GM18909 (cell line): ENCODE measurements at regions not wholly inside any gene's neighbourhood (a gene's known extent, or its start where the extent isn't known, plus 50 kb on each side); places are given as distances from the start of the nearest gene placed in this dataset.
"Not testable (repeated sequence)": the region's sequence is repeated elsewhere in the genome, so short reads cannot be mapped to it uniquely, and the experiment has no call there.

Experiments used
- ATAC-seq: cut with Tn5 transposase; IDR thresholded peaks from one replicate; pipeline ENCODE4 v1.9.1; 2021; ENCODE audit warnings: mild to moderate bottlenecking; ENCODE audit not compliant: unreplicated experiment, poor library complexity

DNA sequence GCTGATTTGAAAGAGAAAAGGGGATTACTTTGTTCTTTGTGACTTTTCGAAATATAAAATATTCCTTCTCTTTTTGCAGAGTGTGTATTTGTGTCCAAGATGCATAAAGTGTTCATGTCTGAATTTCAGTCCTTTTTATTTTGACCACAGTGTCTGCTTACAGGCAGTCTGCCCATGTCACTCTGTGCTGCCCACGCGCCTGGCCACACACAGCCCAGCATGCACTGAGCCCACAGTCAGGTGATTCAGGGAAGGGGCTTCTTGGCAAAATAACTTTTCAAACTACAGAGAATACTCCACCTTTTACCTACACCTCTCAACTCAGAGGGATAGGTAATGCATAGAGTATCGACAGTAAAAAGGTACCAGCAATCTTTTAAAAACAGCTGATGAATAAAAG, 142.5 kb upstream of the TRPC4 start:
- no peak for ATAC-seq

GRCh38 chr13:38008636-38009035, 139.1 kb upstream of the TRPC4 start:
- no peak for ATAC-seq

DNA sequence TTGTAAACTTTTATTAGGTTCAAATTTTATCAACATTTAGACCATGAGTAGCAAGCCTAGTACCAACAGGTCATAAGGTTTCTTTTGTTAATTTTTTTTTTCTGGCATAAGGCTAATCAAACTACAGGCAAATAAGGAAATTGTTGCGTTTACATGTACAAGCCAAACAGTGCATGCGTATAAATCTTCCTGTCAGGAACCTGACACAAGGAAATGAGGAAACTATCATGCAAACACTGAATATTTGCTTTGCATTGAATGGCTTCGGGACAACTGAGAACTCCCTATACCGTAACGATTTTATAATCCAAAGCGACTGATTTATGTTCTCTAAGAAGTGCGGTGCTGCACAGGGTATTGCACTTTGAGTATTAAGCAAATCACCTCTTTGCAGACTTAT, 133.0 kb upstream of the TRPC4 start:
- no peak for ATAC-seq

DNA sequence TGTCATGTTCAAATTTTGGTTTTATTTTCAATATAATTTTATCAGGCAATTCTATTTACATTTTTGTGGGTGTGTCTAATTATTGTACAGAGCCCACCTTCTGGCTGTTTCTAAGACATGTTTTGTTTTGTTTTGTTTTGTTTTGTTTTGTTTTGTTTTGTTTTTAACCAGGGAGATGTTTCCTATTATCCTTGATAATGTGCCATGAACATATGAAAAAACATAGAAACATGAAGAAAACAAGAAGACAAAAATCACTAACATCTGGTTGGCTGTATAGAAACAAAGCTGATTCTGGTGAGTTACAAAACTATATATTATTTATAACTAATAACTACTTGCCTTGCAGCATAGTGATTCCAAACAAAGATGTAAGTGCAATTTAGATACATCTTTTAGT, 128.1 kb upstream of the TRPC4 start:
- no peak for ATAC-seq

DNA sequence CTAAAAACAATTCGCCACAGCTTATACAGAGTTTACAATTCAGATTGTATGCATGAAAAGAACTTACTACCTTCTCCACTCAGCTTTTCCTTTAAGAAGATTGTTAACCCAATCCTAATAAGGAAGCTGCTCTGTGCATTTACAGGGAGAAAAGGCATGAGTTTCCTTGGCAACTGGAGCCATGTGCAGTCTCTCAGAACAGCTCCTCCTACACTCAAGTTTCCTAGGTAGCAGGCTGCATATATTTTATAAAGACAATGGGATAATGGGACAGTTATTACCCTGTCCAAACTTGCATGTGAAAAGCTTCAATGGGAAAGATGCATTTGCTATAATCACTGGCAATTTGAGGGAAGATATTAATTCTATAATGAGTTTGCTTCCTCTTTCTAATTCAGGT, 125.5 kb upstream of the TRPC4 start:
- ATAC-seq, result no peak

DNA sequence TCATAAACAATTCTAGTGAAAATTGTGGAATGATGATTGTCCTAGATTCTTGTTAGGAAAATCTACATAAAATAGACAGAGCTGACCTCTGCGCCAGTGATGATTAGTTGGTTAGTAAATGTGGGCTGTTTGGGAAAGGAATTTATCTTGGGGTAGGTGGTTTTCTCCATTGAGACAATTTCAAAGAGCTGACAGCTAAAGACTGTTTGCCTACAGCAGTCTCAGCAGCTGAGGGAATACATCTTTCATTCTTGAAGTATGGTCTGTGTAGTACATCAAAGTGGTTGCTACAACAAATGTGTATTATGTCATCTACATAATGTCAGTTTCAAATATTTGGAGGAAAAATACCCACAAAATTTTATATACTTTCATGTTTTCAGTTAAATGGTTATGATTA, 117.2 kb upstream of the TRPC4 start:
- no peak for ATAC-seq

- ATAC-seq, result no peak
Measured at GRCh38 chr13:37985281-37985680, 115.7 kb upstream of the TRPC4 start.

- ATAC-seq, result no peak
Measured at GRCh38 chr13:37984357-37984756, 114.8 kb upstream of the TRPC4 start.

DNA sequence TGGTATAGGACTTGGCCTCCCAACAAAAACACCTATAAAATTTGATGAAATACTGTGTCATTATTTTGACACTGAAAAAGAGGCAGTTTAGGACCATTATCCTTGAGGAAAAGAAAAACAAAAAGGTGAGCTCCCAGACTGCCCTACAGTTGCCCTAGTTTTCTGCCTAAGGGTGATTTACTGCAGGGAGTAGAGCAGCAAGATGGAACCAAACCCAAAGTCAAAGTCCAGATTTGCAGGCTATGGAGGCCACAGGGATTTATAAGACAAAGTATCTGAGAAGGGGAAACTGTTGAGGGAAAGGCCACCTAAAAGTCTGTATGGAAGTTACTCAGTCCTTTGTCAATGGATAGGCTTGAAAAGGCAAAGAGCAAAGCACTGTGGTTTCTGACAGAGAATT, 112.4 kb upstream of the TRPC4 start:
- no peak for ATAC-seq

- no peak for ATAC-seq
Measured at GRCh38 chr13:37978680-37979079, 109.1 kb upstream of the TRPC4 start.

DNA sequence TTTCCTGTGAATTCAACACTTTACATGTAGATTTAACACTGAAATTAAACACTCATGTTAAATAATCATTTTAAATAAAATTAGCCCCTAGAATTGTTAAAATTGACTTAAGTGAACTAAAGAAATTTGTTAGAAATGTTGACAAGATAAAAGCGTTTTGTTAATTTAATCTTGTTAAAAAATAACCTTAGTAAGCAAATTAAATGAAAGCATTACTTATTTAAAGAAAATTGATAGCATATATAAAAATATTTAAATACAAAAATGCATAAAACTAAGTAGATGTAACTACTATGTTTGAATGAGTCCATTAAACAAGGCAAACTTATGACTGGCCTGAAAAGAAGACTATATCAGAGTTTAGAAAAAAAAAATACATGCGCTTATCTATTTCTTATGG, 99.0 kb upstream of the TRPC4 start:
- ATAC-seq, result no peak

DNA sequence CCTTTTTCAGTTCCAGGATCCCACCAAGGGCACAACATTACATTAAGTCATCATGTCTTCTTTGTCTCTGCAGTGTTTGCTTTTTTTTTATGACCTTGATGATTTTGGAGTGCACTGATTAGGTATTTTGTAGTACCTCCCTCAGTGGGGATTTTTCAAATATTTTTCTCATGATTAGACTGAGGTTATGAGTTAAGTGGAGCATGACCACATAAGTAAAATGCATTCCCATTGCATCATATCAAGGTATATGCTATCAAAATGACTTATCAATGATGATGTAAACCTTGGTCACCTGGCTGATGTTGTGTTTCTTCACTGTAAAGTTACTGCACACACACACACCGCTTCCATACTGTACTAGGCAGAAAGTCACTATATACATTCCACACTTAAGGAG, 96.7 kb upstream of the TRPC4 start:
- ATAC-seq, result no peak

- no peak for ATAC-seq
Measured at GRCh38 chr13:37960427-37960826, 90.9 kb upstream of the TRPC4 start.

GRCh38 chr13:37959284-37959683, 89.7 kb upstream of the TRPC4 start:
- no peak for ATAC-seq

- no peak for ATAC-seq
Measured at GRCh38 chr13:37956536-37956935, 87.0 kb upstream of the TRPC4 start.

DNA sequence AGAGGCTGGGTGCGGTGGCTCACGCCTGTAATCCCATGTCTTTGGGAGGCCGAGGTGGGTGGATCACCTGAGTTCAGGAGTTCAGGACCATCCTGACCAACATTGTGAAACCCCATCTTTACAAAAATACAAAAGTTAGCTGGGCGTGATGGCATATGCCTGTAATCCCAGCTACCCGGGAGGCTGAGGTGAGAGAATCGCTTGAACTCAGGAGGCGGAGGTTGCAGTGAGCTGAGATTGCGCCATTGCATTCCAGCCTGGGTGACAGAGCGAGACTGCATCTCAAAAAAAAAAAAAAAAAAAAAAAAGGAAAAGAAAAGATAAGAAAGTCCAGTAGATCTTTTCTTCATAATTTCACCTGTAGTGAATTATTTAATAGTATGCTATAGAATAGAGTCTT, 85.0 kb upstream of the TRPC4 start:
- ATAC-seq, result not testable (repeated sequence)

GRCh38 chr13:37954191-37954590, 84.6 kb upstream of the TRPC4 start:
- no peak for ATAC-seq

DNA sequence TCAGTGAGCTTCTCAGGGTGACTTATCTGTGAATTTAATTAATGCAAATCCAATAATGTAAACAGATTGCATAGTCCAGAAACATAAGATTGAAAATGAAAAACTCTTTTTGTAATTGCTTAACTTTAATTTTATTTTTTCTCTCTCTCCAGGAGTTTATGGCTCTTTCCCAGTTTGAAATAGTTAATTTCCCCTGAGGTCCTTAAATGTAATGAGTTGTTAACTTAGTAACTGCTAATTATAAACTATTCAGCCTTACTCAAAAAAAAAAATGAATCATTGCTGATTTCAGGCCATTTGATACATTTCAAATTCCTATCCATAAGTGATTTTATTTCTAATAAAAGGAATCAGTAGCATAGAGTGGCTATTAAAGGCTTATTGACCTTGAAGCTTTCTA, 84.1 kb upstream of the TRPC4 start:
- no peak for ATAC-seq

DNA sequence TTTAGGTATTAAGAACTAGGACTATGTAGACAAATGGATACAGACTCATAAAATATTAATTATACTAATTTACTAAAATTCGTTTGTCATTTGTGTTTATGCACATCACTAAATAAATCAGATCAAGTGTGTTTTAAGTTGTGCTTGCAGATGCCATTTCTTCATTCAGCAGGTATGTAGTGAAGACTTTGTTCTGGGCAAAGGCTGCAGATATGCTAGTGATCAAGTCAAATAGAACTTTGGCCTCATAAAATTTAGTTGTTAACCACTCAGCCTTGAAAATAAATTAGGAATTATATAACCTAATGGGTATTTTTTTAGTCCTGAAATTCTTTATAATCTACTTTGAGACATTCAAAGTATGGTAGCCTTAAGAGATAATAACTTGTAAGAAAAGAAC, 80.4 kb upstream of the TRPC4 start:
- ATAC-seq, result no peak

DNA sequence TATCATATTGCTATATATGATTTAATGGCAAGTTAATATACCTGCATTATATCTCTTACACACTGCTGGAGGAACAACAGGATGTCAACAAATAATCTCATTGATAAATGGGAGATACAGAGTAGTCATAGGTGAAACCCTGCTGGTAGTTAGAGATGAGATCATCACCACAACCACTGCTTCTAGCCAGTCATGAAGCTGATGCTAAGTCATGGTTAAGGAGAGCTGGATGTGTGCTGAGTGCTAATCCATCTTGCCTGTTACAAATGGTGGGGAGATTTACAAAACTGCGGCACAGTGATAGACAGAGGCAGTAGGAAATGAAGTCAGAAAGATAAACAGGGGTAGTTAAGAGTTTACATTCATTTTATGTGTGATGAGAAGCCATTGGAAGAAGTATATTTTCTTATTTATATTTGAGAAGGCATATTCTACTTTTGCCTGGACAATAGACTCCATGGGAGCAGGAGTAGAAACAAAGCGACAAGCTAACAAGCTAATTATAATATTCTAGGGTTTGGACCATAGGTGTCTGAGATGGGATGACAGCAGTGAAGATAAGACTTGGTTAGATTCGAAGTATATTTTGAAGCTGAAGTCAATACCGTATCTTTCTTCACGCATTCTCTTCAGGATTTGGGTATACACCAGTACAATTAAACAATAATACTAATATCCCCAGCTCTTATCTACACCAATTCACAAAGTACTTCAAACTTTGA, 78.0 kb upstream of the TRPC4 start:
- ATAC-seq, result no peak

DNA sequence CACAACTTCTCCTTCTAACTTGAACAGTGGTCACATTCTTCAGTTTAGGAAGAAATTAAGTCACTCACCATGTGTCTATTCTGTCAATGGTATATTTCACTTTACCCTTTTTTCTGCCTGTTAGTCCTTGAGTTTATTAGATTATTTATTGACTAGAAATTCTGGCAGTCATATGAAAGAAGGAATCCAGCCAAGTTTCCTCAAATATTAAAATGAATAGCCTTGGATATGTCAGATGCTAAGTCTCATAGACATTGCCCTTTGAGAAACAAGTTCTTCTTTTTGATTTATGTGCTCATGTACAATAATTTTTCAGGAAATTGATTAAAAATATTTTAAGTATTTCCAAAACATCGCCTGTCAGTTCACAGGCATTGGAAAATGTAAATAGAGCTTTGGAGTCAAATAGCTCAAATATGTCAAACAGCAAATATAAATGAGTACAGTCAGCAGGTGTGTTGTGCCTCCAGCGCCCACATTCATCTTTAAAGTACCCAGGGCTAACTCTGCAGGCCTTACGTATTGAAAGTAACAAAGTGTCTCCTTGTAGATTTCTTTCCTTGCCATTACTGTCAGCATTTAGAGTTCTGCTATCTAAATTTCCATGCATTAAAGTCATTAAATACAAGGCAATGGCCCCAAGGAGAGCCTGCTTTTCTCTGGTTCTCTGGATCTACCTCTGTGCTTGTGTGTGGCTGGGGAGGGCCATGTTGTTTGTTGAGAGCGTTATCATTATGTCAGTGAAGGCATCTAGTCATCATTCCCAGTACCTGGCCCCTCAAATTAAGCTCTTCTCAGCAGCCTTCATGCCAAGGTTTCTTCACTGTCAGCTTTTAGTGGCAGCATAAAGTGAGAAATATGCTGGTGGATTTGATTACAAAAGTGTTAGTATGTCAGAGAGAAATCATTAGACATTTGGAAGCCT, 76.3 kb upstream of the TRPC4 start:
- ATAC-seq, result no peak
